H9 (cell line): ENCODE measurements at regions not wholly inside any gene's neighbourhood (a gene's known extent, or its start where the extent isn't known, plus 50 kb on each side); places are given as distances from the start of the nearest gene placed in this dataset.

ENCODE experiments used
- DNase-seq: peaks from one replicate; pipeline ENCODE4 v3.0.0-alpha.2; 2017
- H2AFZ ChIP-seq: one replicate; pipeline ENCODE4 v1.6.1; 2013; ENCODE audit warnings: mild to moderate bottlenecking, low read length, control low read depth, moderate library complexity
- H2AK5ac ChIP-seq: 2 replicates; pipeline ENCODE4 v1.6.1; 2013; ENCODE audit warnings: low read length, control low read depth, mixed read lengths; ENCODE audit not compliant: insufficient read length
- H2BK120ac ChIP-seq: one replicate; pipeline ENCODE4 v1.6.1; 2013; ENCODE audit warnings: low read depth, mild to moderate bottlenecking, low read length, control low read depth, inconsistent platforms; ENCODE audit not compliant: poor library complexity, severe bottlenecking
- H2BK12ac ChIP-seq: 2 replicates; pipeline ENCODE4 v1.6.1; 2013; ENCODE audit warnings: low read length, control low read depth, mixed read lengths, low read depth; ENCODE audit not compliant: insufficient read length
- H2BK15ac ChIP-seq: 2 replicates; pipeline ENCODE4 v1.6.1; 2013; ENCODE audit warnings: low read depth, low read length, control low read depth
- H2BK20ac ChIP-seq: one replicate; pipeline ENCODE4 v1.6.1; 2013; ENCODE audit warnings: low read depth, mild to moderate bottlenecking, low read length, control low read depth, inconsistent platforms; ENCODE audit not compliant: poor library complexity, severe bottlenecking
- H2BK5ac ChIP-seq: 2 replicates; pipeline ENCODE4 v1.6.1; 2013; ENCODE audit warnings: low read length, control low read depth, mixed read lengths; ENCODE audit not compliant: insufficient read length
- H3K14ac ChIP-seq: 2 replicates; pipeline ENCODE4 v1.6.1; 2013; ENCODE audit warnings: low read length, control low read depth; ENCODE audit not compliant: insufficient read depth
- H3K18ac ChIP-seq: 2 replicates; pipeline ENCODE4 v1.6.1; 2013; ENCODE audit warnings: low read depth, mild to moderate bottlenecking, mixed read lengths, low read length, control low read depth; ENCODE audit not compliant: insufficient read length
- H3K23ac ChIP-seq: 2 replicates; pipeline ENCODE4 v1.6.1; 2013; ENCODE audit warnings: low read length, control low read depth, mixed read lengths, low read depth; ENCODE audit not compliant: insufficient read length
- H3K23me2 ChIP-seq: 2 replicates; pipeline ENCODE4 v1.6.1; 2013; ENCODE audit warnings: low read depth, mild to moderate bottlenecking, mixed read lengths, low read length, control low read depth; ENCODE audit not compliant: insufficient read length, poor library complexity, severe bottlenecking
- H3K27ac ChIP-seq: 2 replicates; pipeline ENCODE4 v1.5.1; 2013; ENCODE audit warnings: low read length, control low read depth, mixed read lengths, low read depth; ENCODE audit not compliant: insufficient read length
- H3K27me3 ChIP-seq: 2 replicates; pipeline ENCODE4 v1.6.1; 2013; ENCODE audit warnings: low read length, control low read depth, inconsistent platforms; ENCODE audit not compliant: insufficient read depth
- H3K4ac ChIP-seq: 2 replicates; pipeline ENCODE4 v1.6.1; 2013; ENCODE audit warnings: low read depth, mild to moderate bottlenecking, control low read depth, inconsistent platforms, low read length, moderate library complexity
- H3K4me1 ChIP-seq: 2 replicates; pipeline ENCODE4 v1.6.1; 2013; ENCODE audit warnings: low read length, control low read depth, inconsistent platforms; ENCODE audit not compliant: insufficient read depth
- H3K4me2 ChIP-seq: 2 replicates; pipeline ENCODE4 v1.6.1; 2013; ENCODE audit warnings: low read length, control low read depth, mixed read lengths; ENCODE audit not compliant: insufficient read length, insufficient read depth
- H3K56ac ChIP-seq: 2 replicates; pipeline ENCODE4 v1.6.1; 2013; ENCODE audit warnings: low read depth, mild to moderate bottlenecking, mixed read lengths, low read length, control low read depth; ENCODE audit not compliant: insufficient read length
- H3K79me1 ChIP-seq: 2 replicates; pipeline ENCODE4 v1.6.1; 2013; ENCODE audit warnings: low read depth, mild to moderate bottlenecking, moderate library complexity, low read length, control low read depth, inconsistent platforms; ENCODE audit not compliant: insufficient read depth, poor library complexity, severe bottlenecking
- H3K79me2 ChIP-seq: 2 replicates; pipeline ENCODE4 v1.6.1; 2013; ENCODE audit warnings: low read length, control low read depth, inconsistent platforms; ENCODE audit not compliant: insufficient read depth
- H3K9ac ChIP-seq: 2 replicates; pipeline ENCODE4 v1.6.1; 2013; ENCODE audit warnings: low read length, control low read depth, mixed read lengths; ENCODE audit not compliant: insufficient read length; ENCODE audit errors: extremely low read depth
- H3K9me3 ChIP-seq: one replicate; pipeline ENCODE4 v1.6.1; 2013; ENCODE audit warnings: low read depth, low read length, inconsistent platforms; ENCODE audit not compliant: control insufficient read depth
- H3T11ph ChIP-seq: one replicate; pipeline ENCODE4 v1.6.1; 2013; ENCODE audit warnings: mild to moderate bottlenecking, low read length, control low read depth, inconsistent platforms
- H4K20me1 ChIP-seq: one replicate; pipeline ENCODE4 v1.6.1; 2013; ENCODE audit not compliant: control insufficient read depth, insufficient read length, insufficient read depth
- H4K5ac ChIP-seq: 2 replicates; pipeline ENCODE4 v1.6.1; 2013; ENCODE audit warnings: low read depth, mild to moderate bottlenecking, mixed read lengths, low read length, control low read depth; ENCODE audit not compliant: insufficient read length
- H4K8ac ChIP-seq: replicated peaks from 2 replicates; pipeline ENCODE4 v1.6.1; 2013; ENCODE audit warnings: low read length, control low read depth, mixed read lengths, low read depth; ENCODE audit not compliant: insufficient read length
- H4K91ac ChIP-seq: 2 replicates; pipeline ENCODE4 v1.6.1; 2013; ENCODE audit warnings: low read depth, mild to moderate bottlenecking, moderate library complexity, mixed read lengths, low read length, control low read depth; ENCODE audit not compliant: insufficient read length
- H3K27ac Mint-ChIP-seq, 3 experiments: 2 replicates in 2 of 3; 3 replicates in 1 of 3; pipeline ENCODE4 v1.8.0; 2020 to 2021; ENCODE audit warnings: mixed read lengths in 3 of 3, mild to moderate bottlenecking in 1 of 3, moderate library complexity in 1 of 3
- H3K27me3 Mint-ChIP-seq: 2 replicates; pipeline ENCODE4 v1.8.0; 2021; ENCODE audit warnings: low read depth, mild to moderate bottlenecking, moderate library complexity, mixed read lengths
- H3K36me3 Mint-ChIP-seq, 3 experiments: 2 replicates in 2 of 3; 3 replicates in 1 of 3; pipeline ENCODE4 v1.8.0; 2020 to 2021; ENCODE audit warnings: low read depth in 3 of 3, mixed read lengths in 3 of 3; ENCODE audit not compliant: insufficient read depth in 1 of 3
- H3K4me1 Mint-ChIP-seq, 2 experiments: 2 replicates each; pipeline ENCODE4 v1.8.0; 2020; ENCODE audit warnings: mixed read lengths in 2 of 2
- H3K4me3 Mint-ChIP-seq, 2 experiments: 2 replicates in 1 of 2; 3 replicates in 1 of 2; pipeline ENCODE4 v1.8.0; 2020 to 2021; ENCODE audit warnings: mild to moderate bottlenecking in 2 of 2, mixed read lengths in 2 of 2, moderate library complexity in 1 of 2
- H3K9me3 Mint-ChIP-seq, 2 experiments: 2 replicates in 1 of 2; 3 replicates in 1 of 2; pipeline ENCODE4 v1.8.0; 2020; ENCODE audit warnings: mild to moderate bottlenecking in 2 of 2, mixed read lengths in 2 of 2, moderate library complexity in 1 of 2
- CTCF ChIP-seq: fragments of 200-600 bp; sonication (generic); conservative IDR thresholded peaks from 3 replicates; pipeline ENCODE4 v1.8.0; 2021; ENCODE audit warnings: antibody characterized with exemption, mild to moderate bottlenecking
- WGBS: extraction: QIAGEN DNeasy Blood & Tissue Kit; methylation state at CpG from one replicate; pipeline ENCODE4 v1.1.7; 2013; ENCODE audit warnings: missing lambda C conversion rate, low lambda C conversion rate, mixed read lengths; ENCODE audit not compliant: insufficient read length; ENCODE audit errors: extremely low coverage; 5-methylcytosine and 5-hydroxymethylcytosine counted together

- Histone ChIP-seq H3K9ac (no peak overlapping the region), H4K8ac (no peak overlapping the region), H4K91ac (no peak overlapping the region), H3K79me1 (no peaks in the 10 kb centered on the region), H3K27me3 (no peaks in the 10 kb centered on the region), H4K20me1 (no peaks in the 10 kb centered on the region), H3K79me2 (no peaks in the 10 kb centered on the region), H2BK12ac (no peak overlapping the region), H3K9me3 (no peaks in the 10 kb centered on the region), H2AFZ (no peak overlapping the region), H3K23ac (no peak overlapping the region), H3K23me2 (no peaks in the 10 kb centered on the region), H2AK5ac (no peak overlapping the region), H3K4me1 (no peaks in the 10 kb centered on the region), H4K5ac (no peak overlapping the region), H3K4ac (no peak overlapping the region), H2BK15ac (no peak overlapping the region), H3K14ac (no peak overlapping the region), H2BK5ac (no peak overlapping the region), H3T11ph (no peak overlapping the region), H2BK120ac (no peak overlapping the region), H2BK20ac (no peak overlapping the region), H3K18ac (no peak overlapping the region), H3K56ac (no peak overlapping the region), H3K27ac (no peak overlapping the region), H3K4me2 (no peak overlapping the region)
- Mint-ChIP-seq H3K4me1 (peaks cover 2 to 4% of the 10 kb centered on the region in 2 experiments; a peak in 1 of 4 replicates), H3K36me3 (no peaks in the 10 kb centered on the region), H3K9me3 (no peaks in the 10 kb centered on the region), H3K27me3 (peaks cover 3% of the 10 kb centered on the region; the same call in 1 of the 2 replicates), H3K4me3 (no peak overlapping the region), H3K27ac (no peak overlapping the region)
- WGBS = no CpG with 5 or more reads among the region's 6 CpGs
- TF ChIP-seq CTCF = no peak
- DNase-seq = no peak
These were observed 84.8 kb upstream of the RALY start for GRCh38 chr20:33908868-33909267.
